Activated B cell treated with CpG ODN at 0.5 μM for 24 hours (primary cell): ENCODE measurements at regions not wholly inside any gene's neighbourhood (a gene's known extent, or its start where the extent isn't known, plus 50 kb on each side); places are given as distances from the start of the nearest gene placed in this dataset.

Source experiments
- ATAC-seq: fragments of 200-7000 bp; cut with Tn5 transposase; one replicate; pipeline ENCODE4 v1.10.0; 2021; ENCODE audit warnings: low read depth, mild to moderate bottlenecking, moderate library complexity
- CTCF ChIA-PET: fragments of 350-600 bp; sonication (Branson Sonifier 250); formaldehyde crosslinking; loops from one replicate; lab custom pipeline; 2021; ENCODE audit warnings: antibody characterized with exemption; lab: Charles Lee
- POLR2A ChIA-PET: fragments of 350-600 bp; sonication (Branson Sonifier 250); formaldehyde crosslinking; loops from one replicate; lab custom pipeline; 2021; ENCODE audit warnings: antibody characterized with exemption; lab: Charles Lee
- DNase-seq: peaks from one replicate; pipeline ENCODE4 v3.0.0; 2022
- H3K27ac Mint-ChIP-seq: one replicate; pipeline ENCODE4 v1.8.0; 2020; ENCODE audit warnings: mixed read lengths
- H3K27me3 Mint-ChIP-seq: one replicate; pipeline ENCODE4 v1.8.0; 2021; ENCODE audit warnings: mixed read lengths
- H3K36me3 Mint-ChIP-seq: one replicate; pipeline ENCODE4 v1.8.0; 2021; ENCODE audit warnings: low read depth, mixed read lengths
- H3K4me1 Mint-ChIP-seq: one replicate; pipeline ENCODE4 v1.8.0; 2021; ENCODE audit warnings: mixed read lengths
- H3K4me3 Mint-ChIP-seq: one replicate; pipeline ENCODE4 v1.8.0; 2020; ENCODE audit warnings: mild to moderate bottlenecking, mixed read lengths
- H3K9me3 Mint-ChIP-seq: one replicate; pipeline ENCODE4 v1.8.0; 2020; ENCODE audit warnings: mixed read lengths
- intact Hi-C: fragments of 100-400 bp; cut with micrococcal nuclease; formaldehyde crosslinking; loops from one replicate; pipeline ENCODE4 v1.15.1; 2024
- TF ChIP-seq, protein P1 (sequence below): fragments of 200-600 bp; IDR thresholded peaks from one replicate; pipeline ENCODE4 v1.8.0; 2022; ENCODE audit warnings: antibody characterized with exemption, mild to moderate bottlenecking

DNA sequence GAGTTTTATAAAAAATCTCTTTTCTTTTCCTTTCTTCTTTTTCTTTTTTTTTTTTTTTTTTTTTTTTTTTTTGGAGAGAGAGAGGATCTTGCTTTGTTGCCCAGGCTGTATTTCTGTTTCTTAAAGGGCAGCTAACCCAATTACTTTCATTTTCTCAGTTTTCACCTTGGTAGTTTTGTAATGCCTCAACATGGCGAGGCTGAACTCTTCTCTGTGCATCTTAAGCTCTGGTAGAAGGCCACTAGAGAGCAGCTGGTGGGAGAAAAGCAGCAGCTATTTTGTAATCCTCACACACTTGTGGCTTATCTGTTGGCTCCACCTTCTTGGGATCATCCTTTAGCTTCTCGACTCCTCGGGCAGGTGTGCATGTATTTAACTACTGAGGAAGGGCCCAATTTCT lies 152.2 kb upstream of the MEIS2 start:
- peaks cover 4% of the 10 kb centered on the region for H3K9me3 Mint-ChIP-seq
- DNase-seq = no peak
- no peak overlapping the region for H3K27ac Mint-ChIP-seq
- no peak for ATAC-seq
- H3K36me3 Mint-ChIP-seq = no peaks in the 10 kb centered on the region
- POLR2A ChIA-PET = no interaction called here
- CTCF ChIA-PET = no interaction called here
- H3K4me1 Mint-ChIP-seq = no peaks in the 10 kb centered on the region
- no peaks in the 10 kb centered on the region for H3K27me3 Mint-ChIP-seq
- intact Hi-C loops = no loop called here
- TF ChIP-seq, protein P1, sequence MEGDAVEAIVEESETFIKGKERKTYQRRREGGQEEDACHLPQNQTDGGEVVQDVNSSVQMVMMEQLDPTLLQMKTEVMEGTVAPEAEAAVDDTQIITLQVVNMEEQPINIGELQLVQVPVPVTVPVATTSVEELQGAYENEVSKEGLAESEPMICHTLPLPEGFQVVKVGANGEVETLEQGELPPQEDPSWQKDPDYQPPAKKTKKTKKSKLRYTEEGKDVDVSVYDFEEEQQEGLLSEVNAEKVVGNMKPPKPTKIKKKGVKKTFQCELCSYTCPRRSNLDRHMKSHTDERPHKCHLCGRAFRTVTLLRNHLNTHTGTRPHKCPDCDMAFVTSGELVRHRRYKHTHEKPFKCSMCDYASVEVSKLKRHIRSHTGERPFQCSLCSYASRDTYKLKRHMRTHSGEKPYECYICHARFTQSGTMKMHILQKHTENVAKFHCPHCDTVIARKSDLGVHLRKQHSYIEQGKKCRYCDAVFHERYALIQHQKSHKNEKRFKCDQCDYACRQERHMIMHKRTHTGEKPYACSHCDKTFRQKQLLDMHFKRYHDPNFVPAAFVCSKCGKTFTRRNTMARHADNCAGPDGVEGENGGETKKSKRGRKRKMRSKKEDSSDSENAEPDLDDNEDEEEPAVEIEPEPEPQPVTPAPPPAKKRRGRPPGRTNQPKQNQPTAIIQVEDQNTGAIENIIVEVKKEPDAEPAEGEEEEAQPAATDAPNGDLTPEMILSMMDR = no peak
- H3K4me3 Mint-ChIP-seq = no peak overlapping the region

DNA sequence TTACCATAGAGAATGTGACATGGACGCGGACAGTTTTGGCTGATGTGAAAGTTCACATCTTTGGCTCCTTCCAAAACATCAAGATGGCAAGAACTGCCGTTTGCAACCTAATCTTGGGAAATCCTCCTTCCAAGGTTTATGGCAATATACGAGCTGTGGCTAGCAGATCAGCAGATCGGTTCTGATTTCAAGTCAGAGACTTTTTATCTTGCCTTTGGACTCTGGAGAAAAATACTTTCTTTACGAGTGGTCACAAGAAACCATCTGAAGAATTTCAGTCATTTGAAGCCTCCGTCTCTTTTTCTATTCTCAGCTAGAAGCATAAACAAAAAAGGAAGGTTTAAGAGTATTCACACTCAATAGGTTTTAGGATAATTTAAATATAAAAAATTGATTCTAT lies 153.5 kb upstream of the MEIS2 start:
- Mint-ChIP-seq H3K4me1 (no peaks in the 10 kb centered on the region), H3K36me3 (no peaks in the 10 kb centered on the region), H3K27ac (no peak overlapping the region), H3K27me3 (no peaks in the 10 kb centered on the region), H3K4me3 (no peak overlapping the region), H3K9me3 (peaks cover 4% of the 10 kb centered on the region)
- ChIA-PET CTCF (no interaction called here), POLR2A (no interaction called here)
- intact Hi-C loops = no loop called here
- ATAC-seq = no peak
- TF ChIP-seq, protein P1 = no peak
- no peak for DNase-seq

DNA sequence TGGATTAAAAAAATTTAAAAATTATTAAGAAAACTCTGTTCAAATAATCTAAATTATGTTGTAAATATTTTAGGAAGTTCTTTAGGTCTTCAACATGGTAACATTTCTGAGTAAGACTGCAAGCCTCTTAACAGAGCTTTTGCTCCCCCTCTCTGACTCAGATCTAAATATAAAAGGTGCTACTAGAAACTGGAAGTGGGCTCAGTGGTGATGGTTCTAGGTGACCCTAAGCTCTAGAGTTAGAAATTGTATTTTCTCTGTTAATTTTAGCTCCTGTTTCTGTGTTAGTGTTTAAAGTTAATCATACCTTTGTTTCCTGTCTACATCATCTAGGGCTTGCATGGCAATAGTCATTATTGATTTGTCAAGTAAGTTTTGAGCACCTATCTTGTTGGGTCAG lies 159.9 kb upstream of the MEIS2 start:
- Mint-ChIP-seq H3K36me3 (no peaks in the 10 kb centered on the region), H3K9me3 (peaks cover 9% of the 10 kb centered on the region), H3K27ac (no peak overlapping the region), H3K27me3 (no peaks in the 10 kb centered on the region), H3K4me3 (no peak overlapping the region), H3K4me1 (no peaks in the 10 kb centered on the region)
- POLR2A ChIA-PET = no interaction called here
- CTCF ChIA-PET = no interaction called here
- ATAC-seq (no peak), DNase-seq (no peak)
- TF ChIP-seq, protein P1 = no peak
- intact Hi-C loops = no loop called here

DNA sequence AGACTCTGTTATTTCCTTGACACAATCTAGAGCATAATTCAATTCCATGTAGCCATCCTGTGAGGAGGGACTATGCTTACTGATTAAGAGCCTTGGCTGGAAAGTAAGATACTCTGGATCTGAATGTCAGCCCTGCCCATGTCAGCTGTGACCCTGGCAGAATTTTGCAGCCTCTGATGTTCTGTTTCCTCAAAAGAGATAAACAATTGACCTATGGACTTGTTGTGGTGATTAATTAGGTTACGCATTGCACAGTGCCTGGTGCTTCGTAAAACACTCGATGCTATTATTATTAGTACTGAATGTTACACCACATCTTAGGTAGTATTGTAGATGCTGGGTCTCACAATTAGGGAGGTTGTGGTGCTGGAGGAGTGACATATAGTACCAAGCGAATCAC lies 161.3 kb upstream of the MEIS2 start:
- ATAC-seq = no peak
- H3K27me3 Mint-ChIP-seq = no peaks in the 10 kb centered on the region

DNA sequence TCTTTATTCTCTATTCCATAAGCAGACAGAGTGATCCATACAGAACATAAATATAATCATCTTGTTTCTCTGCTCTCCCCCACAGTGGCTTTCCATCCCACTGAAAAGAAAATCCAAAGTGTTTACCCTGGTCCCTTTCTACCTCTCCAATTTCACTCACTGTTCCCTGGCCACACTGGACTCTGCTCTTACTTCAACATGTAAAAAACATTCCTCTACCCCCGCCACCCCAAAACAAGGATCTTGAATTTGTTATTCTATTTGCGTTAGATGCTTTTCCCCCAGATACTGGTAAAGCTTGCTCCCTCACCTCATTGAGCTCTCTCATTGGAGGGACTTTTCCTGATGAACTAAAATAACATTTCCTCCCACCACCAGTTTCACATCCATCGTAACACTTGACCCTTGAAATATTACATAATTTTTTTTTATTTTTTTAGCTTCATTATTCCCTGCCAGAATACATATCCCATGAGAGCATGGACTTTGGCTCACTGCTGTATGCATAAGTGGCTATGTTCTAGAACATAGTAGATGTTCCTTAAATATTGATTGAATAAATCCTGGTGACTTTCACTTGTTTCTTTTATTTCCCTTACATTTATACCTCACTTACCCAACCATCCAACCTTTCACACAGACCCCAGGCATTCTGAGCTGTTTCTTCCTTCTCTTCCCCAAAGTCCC lies 162.7 kb upstream of the MEIS2 start:
- POLR2A ChIA-PET = no interaction called here
- ATAC-seq = no peak

More for the DNA sequence above, 161.3 kb upstream of the MEIS2 start:
- no peaks in the 10 kb centered on the region for H3K36me3 Mint-ChIP-seq
- intact Hi-C loops = no loop called here
- H3K27ac Mint-ChIP-seq = no peak overlapping the region
- no peaks in the 10 kb centered on the region for H3K4me1 Mint-ChIP-seq
- POLR2A ChIA-PET = no interaction called here
- no peak for DNase-seq
- H3K4me3 Mint-ChIP-seq = no peak overlapping the region
- H3K9me3 Mint-ChIP-seq = peaks cover 4% of the 10 kb centered on the region
- TF ChIP-seq, protein P1 = no peak
- CTCF ChIA-PET = no interaction called here

More for the DNA sequence above, 162.7 kb upstream of the MEIS2 start:
- H3K9me3 Mint-ChIP-seq = peaks cover 4% of the 10 kb centered on the region
- no peaks in the 10 kb centered on the region for H3K36me3 Mint-ChIP-seq
- CTCF ChIA-PET = no interaction called here
- no peak for DNase-seq
- no peak overlapping the region for H3K4me3 Mint-ChIP-seq
- TF ChIP-seq, protein P1 = no peak
- no peaks in the 10 kb centered on the region for H3K4me1 Mint-ChIP-seq
- intact Hi-C loops = no loop called here
- H3K27me3 Mint-ChIP-seq = no peaks in the 10 kb centered on the region
- no peak overlapping the region for H3K27ac Mint-ChIP-seq
